Urinary bladder (tissue), 3 donors: ENCODE measurements at regions not wholly inside any gene's neighbourhood (a gene's known extent, or its start where the extent isn't known, plus 50 kb on each side); places are given as distances from the start of the nearest gene placed in this dataset.
A peak's percentile ranks its signal among the peaks of the same experiment; 100 is the strongest.
"Not testable (repeated sequence)": the region's sequence is repeated elsewhere in the genome, so short reads cannot be mapped to it uniquely, and the experiment has no call there.

ENCODE experiments used
- DNase-seq: peaks from one replicate; pipeline ENCODE4 v3.0.0-alpha.2; 2015; ENCODE audit errors: extremely low spot score
- H3K27ac ChIP-seq: one replicate; pipeline ENCODE4 v1.5.1; 2013; ENCODE audit warnings: low read depth, mild to moderate bottlenecking, moderate library complexity
- H3K36me3 ChIP-seq: one replicate; pipeline ENCODE4 v1.6.1; 2013; ENCODE audit warnings: mild to moderate bottlenecking, moderate library complexity; ENCODE audit not compliant: insufficient read depth
- H3K4me1 ChIP-seq: one replicate; pipeline ENCODE4 v1.6.1; 2013; ENCODE audit warnings: mild to moderate bottlenecking, moderate library complexity; ENCODE audit not compliant: insufficient read depth
- H3K4me3 ChIP-seq: one replicate; pipeline ENCODE4 v1.5.1; 2013; ENCODE audit warnings: low read depth, low read length
- WGBS: extraction: QIAGEN DNeasy Blood & Tissue Kit; methylation state at CpG from one replicate; pipeline ENCODE4 v1.1.7; 2013; 5-methylcytosine and 5-hydroxymethylcytosine counted together
- donor health status: healthy with polysubstance abuse.
- donor health status: healthy.

GRCh38 chr7:17582696-17583095 lies 284.2 kb downstream of the AHR start:
- 94% methylated on average over 2 of the region's 2 CpGs for WGBS
- not testable (repeated sequence) for H3K27ac ChIP-seq, H3K4me3 ChIP-seq, H3K36me3 ChIP-seq, H3K4me1 ChIP-seq, DNase-seq

- Histone ChIP-seq H3K36me3 (no peaks in the 10 kb centered on the region), H3K4me1 (no peaks in the 10 kb centered on the region), H3K4me3 (no peak overlapping the region), H3K27ac (no peak overlapping the region)
- WGBS, result 98% methylated on average over 1 of the region's 1 CpG
- no peak for DNase-seq
Observed at GRCh38 chr7:17583786-17584185, 285.3 kb downstream of the AHR start.

- WGBS, result 69% methylated on average over 1 of the region's 1 CpG
- H3K4me3 ChIP-seq, result no peak overlapping the region
- H3K36me3 ChIP-seq, result no peaks in the 10 kb centered on the region
- H3K27ac ChIP-seq, result no peak overlapping the region
- no peaks in the 10 kb centered on the region for H3K4me1 ChIP-seq
- DNase-seq, result no peak
Observed at GRCh38 chr7:17584822-17585221, 286.4 kb downstream of the AHR start.

- H3K4me1 ChIP-seq, result no peaks in the 10 kb centered on the region
- WGBS, result 77% methylated on average over 4 of the region's 4 CpGs
- H3K27ac ChIP-seq, result no peak overlapping the region
- H3K36me3 ChIP-seq, result no peaks in the 10 kb centered on the region
- no peak overlapping the region for H3K4me3 ChIP-seq
- DNase-seq, result no peak
Observed at GRCh38 chr7:17586711-17587110, 288.3 kb downstream of the AHR start.

- 99% methylated on average over 1 of the region's 1 CpG for WGBS
- no peaks in the 10 kb centered on the region for H3K36me3 ChIP-seq
- H3K4me1 ChIP-seq, result no peaks in the 10 kb centered on the region
- no peak overlapping the region for H3K4me3 ChIP-seq
- no peak for DNase-seq
- no peak overlapping the region for H3K27ac ChIP-seq
Observed at GRCh38 chr7:17588730-17589129, 290.3 kb downstream of the AHR start.

GRCh38 chr7:17589671-17590070 lies 291.2 kb downstream of the AHR start:
- DNase-seq, result no peak
- no peak overlapping the region for H3K27ac ChIP-seq
- WGBS, result 64% methylated on average over 6 of the region's 6 CpGs
- H3K36me3 ChIP-seq, result no peaks in the 10 kb centered on the region
- no peak overlapping the region for H3K4me3 ChIP-seq
- H3K4me1 ChIP-seq, result no peaks in the 10 kb centered on the region

GRCh38 chr7:17590221-17590620 lies 291.8 kb downstream of the AHR start:
- Histone ChIP-seq H3K36me3 (no peaks in the 10 kb centered on the region), H3K4me3 (no peak overlapping the region), H3K4me1 (no peaks in the 10 kb centered on the region), H3K27ac (no peak overlapping the region)
- DNase-seq, result peak; percentile 35
- WGBS, result 76% methylated on average over 2 of the region's 2 CpGs

GRCh38 chr7:17593819-17594419 lies 295.5 kb downstream of the AHR start:
- 75% methylated on average over 1 of the region's 1 CpG for WGBS
- Histone ChIP-seq H3K27ac (no peak overlapping the region), H3K36me3 (no peaks in the 10 kb centered on the region), H3K4me1 (no peaks in the 10 kb centered on the region), H3K4me3 (no peak overlapping the region)
- peak; percentile 40 for DNase-seq

GRCh38 chr7:17595546-17595945 lies 297.1 kb downstream of the AHR start:
- H3K27ac ChIP-seq, result no peak overlapping the region
- WGBS, result 86% methylated on average over 1 of the region's 1 CpG
- H3K36me3 ChIP-seq, result no peaks in the 10 kb centered on the region
- DNase-seq, result no peak
- H3K4me1 ChIP-seq, result no peaks in the 10 kb centered on the region
- H3K4me3 ChIP-seq, result no peak overlapping the region

GRCh38 chr7:17598305-17598704 lies 299.9 kb downstream of the AHR start:
- Histone ChIP-seq H3K4me1 (no peaks in the 10 kb centered on the region), H3K4me3 (no peak overlapping the region), H3K36me3 (no peaks in the 10 kb centered on the region), H3K27ac (no peak overlapping the region)
- no peak for DNase-seq
- 57% methylated on average over 3 of the region's 3 CpGs for WGBS

- no peaks in the 10 kb centered on the region for H3K36me3 ChIP-seq
- H3K27ac ChIP-seq, result no peak overlapping the region
- DNase-seq, result no peak
- no peaks in the 10 kb centered on the region for H3K4me1 ChIP-seq
- no peak overlapping the region for H3K4me3 ChIP-seq
Observed at GRCh38 chr7:17598846-17599245, 300.4 kb downstream of the AHR start.

- Histone ChIP-seq H3K4me3 (no peak overlapping the region), H3K36me3 (no peaks in the 10 kb centered on the region), H3K4me1 (no peaks in the 10 kb centered on the region), H3K27ac (no peak overlapping the region)
- WGBS, result 67% methylated on average over 7 of the region's 7 CpGs
- DNase-seq, result no peak
Observed at GRCh38 chr7:17599733-17600339, 301.4 kb downstream of the AHR start.

- Histone ChIP-seq H3K4me3 (no peak overlapping the region), H3K36me3 (no peaks in the 10 kb centered on the region), H3K4me1 (no peaks in the 10 kb centered on the region), H3K27ac (no peak overlapping the region)
- WGBS, result 73% methylated on average over 2 of the region's 2 CpGs
- no peak for DNase-seq
Observed at GRCh38 chr7:17600340-17600752, 301.9 kb downstream of the AHR start.

GRCh38 chr7:17601921-17602320 lies 303.5 kb downstream of the AHR start:
- Histone ChIP-seq H3K27ac (no peak overlapping the region), H3K4me3 (no peak overlapping the region), H3K4me1 (no peaks in the 10 kb centered on the region), H3K36me3 (no peaks in the 10 kb centered on the region)
- WGBS, result 89% methylated on average over 1 of the region's 1 CpG
- no peak for DNase-seq
